PC-9 (cell line): ENCODE measurements at regions not wholly inside any gene's neighbourhood (a gene's known extent, or its start where the extent isn't known, plus 50 kb on each side); places are given as distances from the start of the nearest gene placed in this dataset.

Experiments used
- CTCF ChIP-seq: fragments of 200-600 bp; sonication (generic); conservative IDR thresholded peaks from 2 replicates; pipeline ENCODE4 v1.6.1; 2017; ENCODE audit warnings: mixed run types, antibody characterized with exemption, mild to moderate bottlenecking, moderate library complexity
- EZH2 ChIP-seq: fragments of 200-600 bp; sonication (generic); IDR thresholded peaks from 2 replicates; pipeline ENCODE4 v1.8.0; 2017; ENCODE audit warnings: antibody characterized with exemption, low read depth

GRCh38 chr13:65468628-65469027, 1761.5 kb downstream of the PCDH9 start:
- TF ChIP-seq CTCF (no peak), EZH2 (no peak)
